ENCODE measurements at regions not wholly inside any gene's neighbourhood (a gene's known extent, or its start where the extent isn't known, plus 50 kb on each side); places are given as distances from the start of the nearest gene placed in this dataset.

GRCh38 chr3:16741103-16741758 lies 136.0 kb upstream of the DAZL start:
- no peak for DNase-seq (ENCODE audit: extremely low spot score, unreplicated experiment)
- H3K36me3 Mint-ChIP-seq (ENCODE audit: unreplicated experiment): peaks cover 6% of the 10 kb centered on the region
- no peak for TF ChIP-seq CTCF (IDR thresholded peaks at IDR 0.05)
- no peak overlapping the region for H3K4me3 Mint-ChIP-seq (ENCODE audit: unreplicated experiment)
- H3K9me3 Mint-ChIP-seq (ENCODE audit: unreplicated experiment): peaks cover 21% of the 10 kb centered on the region
- H3K27me3 Mint-ChIP-seq (ENCODE audit: unreplicated experiment): no peaks in the 10 kb centered on the region
- H3K4me1 Mint-ChIP-seq (ENCODE audit: unreplicated experiment): peaks cover 4% of the 10 kb centered on the region
- H3K27ac Mint-ChIP-seq (ENCODE audit: unreplicated experiment): no peak overlapping the region

GRCh38 chr3:16741890-16742289 lies 136.7 kb upstream of the DAZL start:
- no peak for DNase-seq (ENCODE audit: extremely low spot score, unreplicated experiment)
- Mint-ChIP-seq H3K27me3 (ENCODE audit: unreplicated experiment) (no peaks in the 10 kb centered on the region), H3K4me3 (ENCODE audit: unreplicated experiment) (no peak overlapping the region), H3K36me3 (ENCODE audit: unreplicated experiment) (peaks cover 6% of the 10 kb centered on the region), H3K4me1 (ENCODE audit: unreplicated experiment) (peaks cover 4% of the 10 kb centered on the region), H3K27ac (ENCODE audit: unreplicated experiment) (no peak overlapping the region), H3K9me3 (ENCODE audit: unreplicated experiment) (peaks cover 21% of the 10 kb centered on the region)
- TF ChIP-seq CTCF (IDR thresholded peaks at IDR 0.05): no peak

GRCh38 chr3:16743276-16743675 lies 138.1 kb upstream of the DAZL start:
- no peak for TF ChIP-seq CTCF (IDR thresholded peaks at IDR 0.05)
- H3K4me1 Mint-ChIP-seq (ENCODE audit: unreplicated experiment): peaks cover 4% of the 10 kb centered on the region
- peaks cover 6% of the 10 kb centered on the region for H3K36me3 Mint-ChIP-seq (ENCODE audit: unreplicated experiment)
- H3K27ac Mint-ChIP-seq (ENCODE audit: unreplicated experiment): no peak overlapping the region
- H3K9me3 Mint-ChIP-seq (ENCODE audit: unreplicated experiment): peaks cover 21% of the 10 kb centered on the region
- no peak for DNase-seq (ENCODE audit: extremely low spot score, unreplicated experiment)
- no peak overlapping the region for H3K4me3 Mint-ChIP-seq (ENCODE audit: unreplicated experiment)
- no peaks in the 10 kb centered on the region for H3K27me3 Mint-ChIP-seq (ENCODE audit: unreplicated experiment)

GRCh38 chr3:16759227-16759903 lies 125.4 kb upstream of the PLCL2 start:
- H3K4me1 Mint-ChIP-seq (ENCODE audit: unreplicated experiment): peaks cover 6% of the 10 kb centered on the region
- no peak for DNase-seq (ENCODE audit: extremely low spot score, unreplicated experiment)
- no peak overlapping the region for H3K4me3 Mint-ChIP-seq (ENCODE audit: unreplicated experiment)
- H3K36me3 Mint-ChIP-seq (ENCODE audit: unreplicated experiment): no peaks in the 10 kb centered on the region
- no peak overlapping the region for H3K27ac Mint-ChIP-seq (ENCODE audit: unreplicated experiment)
- H3K27me3 Mint-ChIP-seq (ENCODE audit: unreplicated experiment): peaks cover 18% of the 10 kb centered on the region
- TF ChIP-seq CTCF (IDR thresholded peaks at IDR 0.05): no peak
- H3K9me3 Mint-ChIP-seq (ENCODE audit: unreplicated experiment): peaks cover 3% of the 10 kb centered on the region

GRCh38 chr3:16761571-16761970 lies 123.2 kb upstream of the PLCL2 start:
- DNase-seq (ENCODE audit: extremely low spot score, unreplicated experiment): no peak
- peaks cover 8% of the 10 kb centered on the region for H3K27me3 Mint-ChIP-seq (ENCODE audit: unreplicated experiment)
- H3K9me3 Mint-ChIP-seq (ENCODE audit: unreplicated experiment): no peaks in the 10 kb centered on the region
- no peak overlapping the region for H3K4me3 Mint-ChIP-seq (ENCODE audit: unreplicated experiment)
- no peaks in the 10 kb centered on the region for H3K36me3 Mint-ChIP-seq (ENCODE audit: unreplicated experiment)
- peaks cover 6% of the 10 kb centered on the region for H3K4me1 Mint-ChIP-seq (ENCODE audit: unreplicated experiment)
- no peak for TF ChIP-seq CTCF (IDR thresholded peaks at IDR 0.05)
- no peak overlapping the region for H3K27ac Mint-ChIP-seq (ENCODE audit: unreplicated experiment)
